Gastroesophageal sphincter (tissue), 4 donors: ENCODE measurements at regions not wholly inside any gene's neighbourhood (a gene's known extent, or its start where the extent isn't known, plus 50 kb on each side); places are given as distances from the start of the nearest gene placed in this dataset.

Source experiments
- ATAC-seq: fragments of 150-250 bp; one replicate; pipeline ENCODE4 v1.9.1; 2016; ENCODE audit warnings: mild to moderate bottlenecking, moderate library complexity
- H3K27ac ChIP-seq, 4 donors: fragments of 200-600 bp; sonication (generic) in 3 of 4; 1 replicate in 3 of 4; 2 replicates in 1 of 4; pipeline ENCODE4 v1.5.1; 2016 to 2019
- H3K27me3 ChIP-seq: fragments of 200-600 bp; sonication (generic); one replicate; pipeline ENCODE4 v1.5.1; 2019
- H3K36me3 ChIP-seq, 2 donors: fragments of 200-600 bp; sonication (generic); one replicate each; pipeline ENCODE4 v1.5.1; 2019; ENCODE audit warnings: control low read depth in 1 of 2
- H3K4me1 ChIP-seq, 3 donors: fragments of 200-600 bp; sonication (generic); 1 replicate in 2 of 3; 2 replicates in 1 of 3; pipeline ENCODE4 v1.5.1; 2016 to 2019; ENCODE audit warnings: control low read depth in 2 of 3
- H3K4me3 ChIP-seq, 2 donors: fragments of 200-600 bp; sonication (generic); one replicate each; pipeline ENCODE4 v1.5.1; 2019; ENCODE audit warnings: mild to moderate bottlenecking in 1 of 2, moderate library complexity in 1 of 2
- H3K9me3 ChIP-seq, 3 donors: fragments of 200-600 bp; sonication (generic); one replicate each; pipeline ENCODE4 v1.5.1; 2017 to 2019; ENCODE audit warnings: control low read depth in 2 of 3
- EP300 ChIP-seq: sonication (generic); formaldehyde crosslinking; IDR thresholded peaks from one replicate; pipeline ENCODE4 v1.6.1; 2017; ENCODE audit warnings: antibody characterized with exemption, mild to moderate bottlenecking
- POLR2A ChIP-seq, 2 donors: fragments of 450-650 bp; IDR thresholded peaks; one replicate each; pipeline ENCODE4 v1.6.1; 2017; ENCODE audit warnings: antibody characterized with exemption in 2 of 2, mild to moderate bottlenecking in 2 of 2, moderate library complexity in 1 of 2
- POLR2AphosphoS5 ChIP-seq: sonication (generic); formaldehyde crosslinking; IDR thresholded peaks from one replicate; pipeline ENCODE4 v1.6.1; 2017; ENCODE audit warnings: antibody characterized with exemption
- WGBS, 2 donors: methylation state at CpG; one replicate each; pipeline ENCODE4 v1.1.5; 2018; ENCODE audit warnings: low coverage in 1 of 2; 5-methylcytosine and 5-hydroxymethylcytosine counted together
- TF ChIP-seq, protein P1 (sequence below), 4 experiments: fragments of 200-600 bp in 2 of 4; fragments of 450-650 bp in 2 of 4; sonication (generic) in 1 of 4; IDR thresholded peaks; one replicate each; pipeline ENCODE4 v1.5.1; 2017 to 2019; ENCODE audit warnings: antibody characterized with exemption in 4 of 4, mild to moderate bottlenecking in 2 of 4, moderate library complexity in 2 of 4

DNA sequence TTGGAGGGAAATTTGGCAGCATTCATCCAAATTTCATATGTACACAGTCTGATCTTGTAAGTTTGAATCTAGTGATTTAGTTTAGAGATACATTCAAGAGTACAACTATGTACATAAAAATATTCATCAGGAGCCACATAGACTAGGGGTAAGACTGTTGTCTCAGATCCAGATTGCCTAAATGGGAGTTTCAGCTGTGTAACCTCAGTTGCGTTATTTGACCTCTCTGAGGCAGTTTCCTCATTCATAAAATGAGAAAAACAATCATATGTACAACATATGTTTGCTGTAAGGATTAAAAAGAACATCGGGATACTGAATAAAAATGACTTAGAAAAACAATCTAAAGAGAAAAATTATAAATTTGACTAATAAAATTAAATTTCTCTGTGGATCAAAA, 577.5 kb downstream of the RPL10L start:
- TF ChIP-seq POLR2A (IDR thresholded peaks at IDR 0.05) = no peak
- TF ChIP-seq, protein P1, sequence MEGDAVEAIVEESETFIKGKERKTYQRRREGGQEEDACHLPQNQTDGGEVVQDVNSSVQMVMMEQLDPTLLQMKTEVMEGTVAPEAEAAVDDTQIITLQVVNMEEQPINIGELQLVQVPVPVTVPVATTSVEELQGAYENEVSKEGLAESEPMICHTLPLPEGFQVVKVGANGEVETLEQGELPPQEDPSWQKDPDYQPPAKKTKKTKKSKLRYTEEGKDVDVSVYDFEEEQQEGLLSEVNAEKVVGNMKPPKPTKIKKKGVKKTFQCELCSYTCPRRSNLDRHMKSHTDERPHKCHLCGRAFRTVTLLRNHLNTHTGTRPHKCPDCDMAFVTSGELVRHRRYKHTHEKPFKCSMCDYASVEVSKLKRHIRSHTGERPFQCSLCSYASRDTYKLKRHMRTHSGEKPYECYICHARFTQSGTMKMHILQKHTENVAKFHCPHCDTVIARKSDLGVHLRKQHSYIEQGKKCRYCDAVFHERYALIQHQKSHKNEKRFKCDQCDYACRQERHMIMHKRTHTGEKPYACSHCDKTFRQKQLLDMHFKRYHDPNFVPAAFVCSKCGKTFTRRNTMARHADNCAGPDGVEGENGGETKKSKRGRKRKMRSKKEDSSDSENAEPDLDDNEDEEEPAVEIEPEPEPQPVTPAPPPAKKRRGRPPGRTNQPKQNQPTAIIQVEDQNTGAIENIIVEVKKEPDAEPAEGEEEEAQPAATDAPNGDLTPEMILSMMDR (IDR thresholded peaks at IDR 0.05) = no peak
- TF ChIP-seq POLR2AphosphoS5 = no peak
- no peak for TF ChIP-seq EP300
- H3K36me3 ChIP-seq = no peaks in the 10 kb centered on the region
- WGBS, 2 donors = 66 to 81% methylated on average over 2 of the region's 2 CpGs
- no peak overlapping the region for H3K27ac ChIP-seq
- no peaks in the 10 kb centered on the region for H3K9me3 ChIP-seq
- no peak overlapping the region for H3K4me3 ChIP-seq
- no peaks in the 10 kb centered on the region for H3K27me3 ChIP-seq
- no peaks in the 10 kb centered on the region for H3K4me1 ChIP-seq
- no peak for ATAC-seq

DNA sequence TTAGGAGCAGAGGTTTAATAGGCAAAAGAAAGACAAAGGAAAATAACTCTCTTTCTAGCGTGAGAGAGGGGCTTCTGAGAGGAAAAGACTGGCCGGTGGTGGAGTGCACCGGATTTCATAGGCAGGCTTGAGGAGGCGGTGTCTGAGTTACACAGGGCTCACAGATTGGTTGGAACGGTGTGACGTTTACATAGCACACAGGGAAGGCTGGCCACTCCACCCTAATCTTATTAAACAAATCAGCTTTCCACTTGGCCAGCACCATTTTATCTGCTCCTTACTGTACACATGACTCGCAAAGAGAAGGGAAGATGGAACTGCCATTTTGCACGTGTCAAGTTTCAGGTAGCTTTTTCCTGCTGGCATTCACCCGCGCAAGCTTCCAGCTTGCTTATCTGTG, 587.7 kb downstream of the RPL10L start:
- WGBS, 2 donors = 57 to 83% methylated on average over 8 to 10 of the region's 10 CpGs

DNA sequence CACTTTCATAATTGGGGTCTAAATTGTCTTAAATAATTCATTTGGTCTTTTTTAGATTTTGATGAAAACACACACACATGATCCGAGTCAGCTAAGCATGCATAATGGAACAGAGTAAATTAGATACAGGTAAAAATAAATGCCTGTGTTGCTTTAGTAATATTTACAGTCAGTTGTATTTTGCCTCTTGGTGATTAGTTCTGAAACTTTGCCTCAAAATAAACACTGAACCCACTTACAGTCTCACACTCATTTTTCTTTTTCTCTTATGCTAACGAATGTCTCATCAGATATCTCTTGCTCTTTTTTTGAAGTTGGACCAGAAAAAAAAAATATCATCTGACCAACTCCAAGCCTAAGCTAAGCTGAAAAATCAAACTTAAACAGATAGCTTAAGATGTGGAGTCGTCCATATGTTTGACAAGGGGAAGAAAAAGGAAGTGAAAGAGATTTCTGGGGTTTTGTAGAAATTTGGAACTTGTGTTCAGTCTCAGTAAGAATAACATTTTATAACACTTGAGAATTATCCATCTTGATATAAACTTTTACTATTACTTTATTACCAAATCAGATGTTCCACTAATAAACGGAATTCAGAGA, 592.5 kb downstream of the RPL10L start:
- no peaks in the 10 kb centered on the region for H3K9me3 ChIP-seq
- no peak for TF ChIP-seq POLR2A (IDR thresholded peaks at IDR 0.05)
- TF ChIP-seq POLR2AphosphoS5 = no peak
- TF ChIP-seq EP300 = no peak
- TF ChIP-seq, protein P1 (IDR thresholded peaks at IDR 0.05) = no peak
- ATAC-seq = no peak
- H3K27ac ChIP-seq = no peak overlapping the region
- no peaks in the 10 kb centered on the region for H3K36me3 ChIP-seq
- H3K4me1 ChIP-seq = no peaks in the 10 kb centered on the region
- WGBS, 2 donors = 38 to 51% methylated on average over 4 of the region's 4 CpGs
- H3K27me3 ChIP-seq = no peaks in the 10 kb centered on the region
- no peak overlapping the region for H3K4me3 ChIP-seq

More for the DNA sequence above, 587.7 kb downstream of the RPL10L start:
- no peaks in the 10 kb centered on the region for H3K4me1 ChIP-seq
- H3K27ac ChIP-seq = no peak overlapping the region
- no peaks in the 10 kb centered on the region for H3K9me3 ChIP-seq
- H3K4me3 ChIP-seq = no peak overlapping the region
- no peak for TF ChIP-seq EP300
- TF ChIP-seq, protein P1 (IDR thresholded peaks at IDR 0.05) = no peak
- TF ChIP-seq POLR2AphosphoS5 = no peak
- no peak for TF ChIP-seq POLR2A (IDR thresholded peaks at IDR 0.05)
- no peak for ATAC-seq
- no peaks in the 10 kb centered on the region for H3K36me3 ChIP-seq
- no peaks in the 10 kb centered on the region for H3K27me3 ChIP-seq

DNA sequence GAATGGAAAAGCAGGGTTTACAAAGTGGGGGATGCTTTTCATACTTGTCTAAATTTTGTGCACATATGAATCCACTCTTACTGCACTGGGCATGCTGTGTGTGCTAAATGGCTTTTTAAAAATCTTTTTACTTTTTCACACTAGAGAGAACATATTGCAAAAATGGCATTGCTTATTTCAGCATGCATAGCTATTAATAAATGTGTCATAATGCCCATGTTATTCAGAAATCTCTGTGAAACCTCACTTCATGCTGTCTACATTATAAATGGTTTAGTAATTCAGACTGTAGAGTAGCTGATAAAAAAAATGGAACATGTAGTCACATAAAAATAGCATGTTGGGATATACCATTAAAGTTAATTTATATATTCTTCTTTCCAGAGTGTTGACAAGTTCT, 593.8 kb downstream of the RPL10L start:
- no peak for TF ChIP-seq POLR2AphosphoS5
- TF ChIP-seq POLR2A (IDR thresholded peaks at IDR 0.05) = no peak
- no peak for TF ChIP-seq EP300
- TF ChIP-seq, protein P1 (IDR thresholded peaks at IDR 0.05) = no peak
- Histone ChIP-seq H3K9me3 (no peaks in the 10 kb centered on the region), H3K36me3 (no peaks in the 10 kb centered on the region), H3K4me3 (no peak overlapping the region), H3K27ac (no peak overlapping the region), H3K4me1 (no peaks in the 10 kb centered on the region), H3K27me3 (no peaks in the 10 kb centered on the region)
- no peak for ATAC-seq

DNA sequence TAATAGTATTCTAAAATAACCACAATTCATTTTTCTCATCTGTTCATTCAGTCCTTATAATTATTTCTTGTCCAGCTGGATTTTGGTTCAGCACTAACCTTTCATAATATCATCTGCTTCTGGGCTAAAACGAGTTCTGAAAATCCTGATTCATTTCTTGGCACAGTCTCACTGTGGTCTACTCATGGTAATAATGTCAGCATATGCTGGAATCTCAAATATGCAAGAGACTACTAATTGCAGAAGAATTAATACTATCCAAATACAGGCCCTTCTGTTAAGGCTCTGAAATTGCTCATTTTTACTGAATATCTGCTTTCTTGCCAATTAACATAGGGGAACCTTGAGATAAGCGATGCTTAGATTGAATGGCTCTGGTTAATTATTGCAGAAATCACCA, 597.1 kb downstream of the RPL10L start:
- no peak for ATAC-seq
- no peaks in the 10 kb centered on the region for H3K27me3 ChIP-seq
- no peak overlapping the region for H3K4me3 ChIP-seq
- no peaks in the 10 kb centered on the region for H3K36me3 ChIP-seq
- 44 to 52% methylated on average over 2 of the region's 2 CpGs for WGBS, 2 donors
- no peak overlapping the region for H3K27ac ChIP-seq
- H3K4me1 ChIP-seq = no peaks in the 10 kb centered on the region
- TF ChIP-seq POLR2AphosphoS5 (no peak), EP300 (no peak), POLR2A (IDR thresholded peaks at IDR 0.05) (no peak)
- TF ChIP-seq, protein P1 (IDR thresholded peaks at IDR 0.05) = no peak
- H3K9me3 ChIP-seq = no peaks in the 10 kb centered on the region
